Panc1 (cell line): ENCODE measurements at regions not wholly inside any gene's neighbourhood (a gene's known extent, or its start where the extent isn't known, plus 50 kb on each side); places are given as distances from the start of the nearest gene placed in this dataset.

Source experiments
- CTCF ChIP-seq: fragments of 450-650 bp; IDR thresholded peaks from 2 replicates; pipeline ENCODE4 v1.5.1; 2017; ENCODE audit warnings: mild to moderate bottlenecking
- POLR2AphosphoS5 ChIP-seq: IDR thresholded peaks from 2 replicates; pipeline ENCODE4 v1.6.1; 2012; ENCODE audit warnings: mild to moderate bottlenecking, low read depth, low read length, moderate library complexity
- REST ChIP-seq, 2 experiments: IDR thresholded peaks; 2 replicates each; pipeline ENCODE4 v1.6.1; 2011 to 2012; ENCODE audit warnings: low read depth in 2 of 2, control low read depth in 1 of 2, low read length in 1 of 2, mild to moderate bottlenecking in 1 of 2, moderate library complexity in 1 of 2; ENCODE audit not compliant: insufficient read depth in 1 of 2

GRCh38 chr13:108575430-108575829, 54.0 kb upstream of the MYO16 start:
- no peak for TF ChIP-seq CTCF
- TF ChIP-seq POLR2AphosphoS5, result no peak
- TF ChIP-seq REST (IDR thresholded peaks at IDR 0.05; ENCODE audit: insufficient read depth in 1 of 2, low read depth in 2 of 2, low read length in 1 of 2), result no peak
